Right kidney (tissue), 1 donor: ENCODE measurements at regions not wholly inside any gene's neighbourhood (a gene's known extent, or its start where the extent isn't known, plus 50 kb on each side); places are given as distances from the start of the nearest gene placed in this dataset.

Experiments used
- DNase-seq: peaks from one replicate; pipeline ENCODE4 v3.0.0-alpha.2; 2016

GRCh38 chr10:34866848-34867247 lies 51.8 kb upstream of the PARD3 start:
- DNase-seq, result no peak
